Nucleus accumbens (tissue), 56 donors: ENCODE measurements at regions not wholly inside any gene's neighbourhood (a gene's known extent, or its start where the extent isn't known, plus 50 kb on each side); places are given as distances from the start of the nearest gene placed in this dataset.

Source experiments
- DNase-seq, 56 donors: peaks; one replicate each; lab custom pipeline; 2025; lab: John Stamatoyannopoulos, UW

DNA sequence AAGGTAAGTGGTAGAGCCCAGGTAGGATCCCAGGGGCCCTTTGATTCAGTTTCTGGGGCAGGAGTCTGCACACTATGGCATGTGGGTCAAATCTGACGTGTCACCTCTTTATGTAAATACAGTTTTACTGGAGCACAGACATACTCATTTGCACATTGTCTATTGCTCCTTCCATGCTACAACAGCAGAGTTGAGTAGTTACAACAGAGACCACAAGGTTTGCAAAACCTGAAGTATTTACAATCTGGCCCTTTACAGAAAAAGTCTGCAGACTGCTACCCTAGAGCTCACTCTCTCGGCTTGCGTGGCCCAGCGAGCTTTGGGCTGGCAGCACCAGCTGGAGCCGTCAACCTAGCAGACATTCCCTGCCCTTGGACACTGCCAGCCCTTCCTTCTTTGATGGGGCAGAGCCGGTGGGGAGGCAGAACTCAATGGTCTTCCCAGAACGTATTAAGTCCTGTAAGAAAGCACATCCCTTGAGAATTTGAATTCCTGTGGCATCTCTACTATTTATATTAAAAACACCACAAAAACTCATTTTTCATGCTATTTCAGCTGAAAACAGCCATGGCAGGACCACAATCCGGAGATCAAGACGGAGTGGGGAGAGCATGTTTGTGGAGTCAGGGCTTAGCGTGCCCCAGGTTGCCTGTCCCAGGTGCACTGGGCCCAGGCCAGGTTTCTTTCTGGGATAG, 133.1 kb upstream of the NUDT7 start:
- no peak for DNase-seq

GRCh38 chr16:77590707-77591106, 131.6 kb upstream of the NUDT7 start:
- no peak for DNase-seq

DNA sequence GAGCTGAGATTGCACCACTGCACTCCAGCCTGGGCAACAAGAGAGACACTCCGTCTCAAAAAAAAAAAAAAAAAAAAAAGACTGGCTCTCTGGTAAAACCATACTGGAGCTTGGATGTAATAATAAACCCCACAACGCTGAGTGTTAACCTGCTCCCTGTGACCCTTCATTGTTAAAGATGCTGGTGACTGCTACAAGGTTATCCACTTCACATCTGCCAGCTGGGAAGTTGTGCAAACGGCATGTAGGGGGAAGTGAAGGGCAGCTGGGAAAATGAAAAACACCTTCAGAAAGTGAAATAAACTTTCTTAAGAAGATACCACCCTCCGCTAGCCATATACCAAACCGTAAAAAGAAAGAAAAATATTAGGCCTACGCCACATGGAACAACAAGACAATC, 131.0 kb upstream of the NUDT7 start:
- DNase-seq, result no peak

DNA sequence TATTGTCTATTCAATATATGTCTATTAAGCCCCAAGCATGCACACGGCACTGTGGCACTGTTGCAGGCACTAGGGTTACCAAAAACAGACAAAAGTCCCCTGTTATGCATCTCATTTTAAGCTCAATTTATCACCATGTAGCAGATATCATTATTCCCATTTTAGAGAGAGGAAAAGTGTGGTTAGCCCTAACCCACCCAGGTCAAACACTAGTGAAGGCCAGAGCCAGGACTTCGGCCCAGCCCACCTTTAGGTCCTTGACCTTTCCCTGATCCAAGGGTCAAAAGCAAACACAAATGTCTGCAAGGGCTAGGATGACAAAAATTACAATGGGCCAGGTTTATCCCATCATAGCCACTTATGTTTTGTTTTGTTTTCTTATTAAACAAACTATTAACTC, 130.3 kb upstream of the NUDT7 start:
- no peak for DNase-seq

GRCh38 chr16:77594057-77594456, 128.3 kb upstream of the NUDT7 start:
- DNase-seq, result no peak

GRCh38 chr16:77594799-77595596, 127.3 kb upstream of the NUDT7 start:
- DNase-seq, result no peak

DNA sequence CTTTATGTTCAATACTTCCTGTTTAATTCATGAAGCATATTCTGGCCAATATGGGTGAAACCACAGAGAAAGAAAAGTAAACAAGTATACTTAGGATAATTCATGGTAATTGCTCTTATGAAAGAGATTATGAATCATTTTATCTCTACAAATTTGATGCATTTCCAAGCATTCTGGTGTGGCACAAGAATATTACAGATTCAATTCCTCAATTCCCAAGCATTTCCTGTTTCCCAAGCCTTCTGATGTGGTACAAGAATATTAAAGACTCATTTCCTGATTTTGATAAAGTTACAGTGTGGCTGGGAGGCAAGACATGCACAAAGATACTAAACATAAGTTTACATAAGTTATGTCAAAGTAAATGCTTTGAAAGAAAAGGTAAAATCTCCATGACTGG, 126.1 kb upstream of the NUDT7 start:
- DNase-seq, result no peak

DNA sequence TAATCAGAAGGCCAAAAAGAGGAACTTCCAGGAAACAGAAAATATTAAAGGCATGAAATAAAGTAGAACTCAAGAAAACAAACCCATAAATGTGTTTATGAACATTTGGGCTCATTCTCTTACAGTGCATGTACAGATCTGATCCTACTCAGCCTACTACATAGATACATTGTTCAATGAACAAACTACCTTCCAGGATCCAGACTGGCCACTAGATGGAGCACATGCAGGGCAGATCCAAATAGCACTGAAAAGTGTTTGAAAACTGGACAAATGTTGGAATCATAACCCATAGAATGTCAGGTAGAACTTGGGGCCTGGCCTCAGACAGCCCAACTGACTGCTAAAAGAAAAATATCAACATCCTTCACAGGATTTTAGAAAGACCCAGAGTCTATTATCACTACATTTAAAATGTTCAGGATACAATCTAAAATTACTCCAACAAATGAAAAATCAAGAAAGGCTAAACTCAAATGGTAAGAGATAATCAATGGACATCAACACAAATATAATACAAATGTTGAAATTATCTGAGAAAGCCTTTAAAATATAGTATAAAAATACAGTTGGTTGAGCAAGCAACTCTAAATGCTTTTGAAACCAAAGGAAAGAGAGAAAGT, 122.4 kb upstream of the NUDT7 start:
- DNase-seq, result peak in 8 of 56 donors; percentile 0 to 3 (median 2)

GRCh38 chr16:77600555-77600954, 121.8 kb upstream of the NUDT7 start:
- DNase-seq, result no peak

- DNase-seq, result no peak
Observed at GRCh38 chr16:77603656-77604055, 118.7 kb upstream of the NUDT7 start.

GRCh38 chr16:77610496-77610895, 111.8 kb upstream of the NUDT7 start:
- DNase-seq, result no peak

GRCh38 chr16:77611386-77611785, 110.9 kb upstream of the NUDT7 start:
- no peak for DNase-seq

GRCh38 chr16:77612596-77612995, 109.7 kb upstream of the NUDT7 start:
- no peak for DNase-seq

DNA sequence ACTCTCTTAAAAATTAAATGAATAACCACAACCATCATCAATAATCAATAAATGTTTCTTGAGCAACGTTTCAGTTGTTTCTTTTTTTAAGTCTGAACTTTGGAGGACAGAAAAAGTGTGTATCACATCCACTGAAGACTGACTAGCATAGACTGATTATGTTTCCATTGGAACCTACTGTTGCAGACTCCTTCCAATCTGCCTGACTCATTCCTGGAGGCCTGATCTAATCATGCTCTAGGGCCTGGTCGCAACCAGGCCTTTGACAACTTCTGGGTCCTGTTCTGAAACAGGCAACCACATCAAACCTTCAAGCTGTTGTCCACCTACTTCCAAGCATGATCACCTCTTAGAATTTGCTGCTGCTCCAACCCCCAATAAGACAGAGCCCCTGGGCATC, 109.2 kb upstream of the NUDT7 start:
- no peak for DNase-seq

DNA sequence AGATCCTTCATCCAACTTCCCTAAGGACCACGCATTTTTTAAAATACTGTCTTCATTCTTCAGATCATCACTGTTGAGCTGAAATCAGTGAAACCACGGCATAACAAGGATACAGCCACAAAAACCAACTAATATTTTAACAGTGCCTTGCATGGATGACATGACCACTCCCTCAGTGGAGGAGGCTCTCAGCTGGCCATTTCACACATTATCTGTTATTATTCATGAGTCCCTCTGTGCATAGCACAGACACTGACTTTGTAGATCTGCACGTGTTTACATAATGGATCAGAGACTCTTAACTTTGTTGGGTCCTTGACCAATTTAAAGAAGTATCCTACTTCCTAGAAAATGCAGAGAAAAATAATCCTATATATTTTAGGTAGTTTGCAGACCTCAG, 104.8 kb upstream of the NUDT7 start:
- DNase-seq, result no peak

DNA sequence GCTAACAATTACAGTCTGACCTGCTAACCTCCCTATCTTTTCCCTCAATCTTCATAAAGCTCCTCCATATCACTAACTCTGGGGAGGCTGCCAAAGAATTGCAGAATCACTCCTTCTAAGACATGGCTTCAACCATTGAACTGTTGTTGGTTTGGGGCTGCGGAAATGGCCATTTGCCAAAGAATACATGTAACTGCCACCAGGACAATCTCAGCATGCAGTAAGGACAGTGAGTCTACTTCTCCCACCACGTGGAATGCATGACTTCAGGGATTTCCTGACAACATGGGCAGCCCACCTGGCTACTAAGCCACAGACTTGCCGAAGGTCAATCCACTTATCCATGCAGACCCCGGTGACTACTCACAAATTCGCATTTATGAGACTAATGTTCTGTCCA, 104.3 kb upstream of the NUDT7 start:
- DNase-seq, result no peak

GRCh38 chr16:77618951-77619350, 103.4 kb upstream of the NUDT7 start:
- DNase-seq, result no peak

DNA sequence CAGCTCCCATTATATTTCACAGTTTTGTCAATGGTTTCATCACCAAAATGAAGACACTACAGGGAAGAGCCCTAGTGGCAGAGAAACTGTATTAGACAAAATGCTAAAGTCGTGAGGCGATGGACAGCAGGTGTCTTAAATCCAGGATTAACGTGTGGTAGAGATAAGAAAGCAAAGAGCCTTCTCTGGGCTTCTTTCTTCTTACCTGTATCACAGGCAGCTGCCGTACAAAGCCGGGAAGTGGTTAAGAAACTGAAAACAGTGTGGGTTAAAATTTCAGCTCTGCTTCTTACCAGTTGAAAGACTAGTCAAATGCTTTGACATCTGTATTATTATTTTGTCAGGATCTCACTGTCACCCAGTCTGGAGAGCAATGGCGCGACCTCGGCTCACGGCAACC, 98.2 kb upstream of the NUDT7 start:
- DNase-seq, result no peak

- DNase-seq, result no peak
Observed at GRCh38 chr16:77636615-77637014, 85.7 kb upstream of the NUDT7 start.

DNA sequence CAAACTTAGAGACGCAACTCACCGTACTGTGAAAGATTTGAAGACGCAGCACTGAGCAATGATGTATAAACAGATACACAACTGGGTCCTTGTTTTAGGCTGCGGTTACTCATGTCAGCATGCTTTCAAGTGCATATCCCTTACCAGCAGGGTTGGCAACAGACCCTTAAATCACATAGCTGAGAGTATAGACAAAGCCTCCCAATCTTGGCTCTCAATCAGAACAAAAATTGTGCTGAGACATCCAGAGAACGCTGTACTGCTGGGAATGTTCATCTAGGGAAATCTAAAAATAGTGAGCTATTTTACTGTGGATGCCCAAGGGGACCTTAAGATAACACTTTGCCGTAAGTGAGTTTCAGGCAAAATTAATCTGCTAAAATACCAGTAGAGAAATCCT, 84.4 kb upstream of the NUDT7 start:
- no peak for DNase-seq

- DNase-seq, result no peak
Observed at GRCh38 chr16:77643176-77643575, 79.1 kb upstream of the NUDT7 start.

- no peak for DNase-seq
Observed at GRCh38 chr16:77645764-77646163, 76.5 kb upstream of the NUDT7 start.
